Cardiac muscle cell (in vitro differentiated cells and primary cell): ENCODE measurements at regions not wholly inside any gene's neighbourhood (a gene's known extent, or its start where the extent isn't known, plus 50 kb on each side); places are given as distances from the start of the nearest gene placed in this dataset.
"Not testable (repeated sequence)": the region's sequence is repeated elsewhere in the genome, so short reads cannot be mapped to it uniquely, and the experiment has no call there.

ENCODE experiments used
- DNase-seq, 2 donors: peaks; one replicate each; pipeline versions ENCODE4 v3.0.0 to v3.0.0-alpha.2; 2010 to 2017; ENCODE audit warnings: low read depth in 1 of 2, low spot score in 1 of 2
- H3K27ac ChIP-seq: fragments of 200-600 bp; sonication (generic); 2 replicates; pipeline ENCODE4 v1.5.1; 2016
- H3K27me3 ChIP-seq: fragments of 200-600 bp; sonication (generic); 2 replicates; pipeline ENCODE4 v1.6.0; 2016; ENCODE audit warnings: control low read depth
- H3K36me3 ChIP-seq: fragments of 200-600 bp; sonication (generic); 2 replicates; pipeline ENCODE4 v1.5.1; 2016; ENCODE audit warnings: control low read depth
- H3K4me1 ChIP-seq: fragments of 200-600 bp; sonication (generic); 2 replicates; pipeline ENCODE4 v1.8.1; 2017; ENCODE audit warnings: low read depth, mild to moderate bottlenecking, mixed run types
- H3K4me3 ChIP-seq: fragments of 200-600 bp; sonication (generic); 2 replicates; pipeline ENCODE4 v1.5.1; 2016; ENCODE audit warnings: mild to moderate bottlenecking
- H3K9me3 ChIP-seq: fragments of 200-600 bp; sonication (generic); 2 replicates; pipeline ENCODE4 v1.5.1; 2017; ENCODE audit warnings: low read depth, mild to moderate bottlenecking, control low read depth
- TF ChIP-seq, protein P1 (sequence below): IDR thresholded peaks from 2 replicates; pipeline ENCODE4 v1.5.1; 2012; ENCODE audit warnings: low read depth, mild to moderate bottlenecking, low read length

DNA sequence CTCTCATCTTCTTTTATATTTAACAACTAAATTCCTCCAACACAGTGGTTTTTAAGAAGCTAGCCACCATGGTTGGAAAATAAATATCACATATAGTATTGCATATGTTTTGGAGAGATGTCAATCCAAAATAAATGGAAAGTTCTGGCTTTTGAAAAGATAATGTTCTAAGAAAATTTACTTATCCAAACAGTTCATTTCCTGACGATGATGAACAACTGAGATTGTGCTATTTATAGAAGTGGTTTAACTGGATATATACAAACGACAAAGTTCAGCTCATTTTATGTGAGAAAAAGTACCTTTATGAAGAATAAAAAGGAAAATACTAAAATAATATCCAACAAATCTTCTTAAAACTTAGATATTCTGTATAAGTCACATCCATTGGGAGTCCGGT, 174.7 kb downstream of the MZT1 start:
- H3K4me1 ChIP-seq, result no peaks in the 10 kb centered on the region
- no peaks in the 10 kb centered on the region for H3K27me3 ChIP-seq
- no peak for DNase-seq
- no peak overlapping the region for H3K27ac ChIP-seq
- H3K4me3 ChIP-seq, result no peak overlapping the region
- H3K9me3 ChIP-seq, result no peaks in the 10 kb centered on the region
- no peaks in the 10 kb centered on the region for H3K36me3 ChIP-seq
- TF ChIP-seq, protein P1, sequence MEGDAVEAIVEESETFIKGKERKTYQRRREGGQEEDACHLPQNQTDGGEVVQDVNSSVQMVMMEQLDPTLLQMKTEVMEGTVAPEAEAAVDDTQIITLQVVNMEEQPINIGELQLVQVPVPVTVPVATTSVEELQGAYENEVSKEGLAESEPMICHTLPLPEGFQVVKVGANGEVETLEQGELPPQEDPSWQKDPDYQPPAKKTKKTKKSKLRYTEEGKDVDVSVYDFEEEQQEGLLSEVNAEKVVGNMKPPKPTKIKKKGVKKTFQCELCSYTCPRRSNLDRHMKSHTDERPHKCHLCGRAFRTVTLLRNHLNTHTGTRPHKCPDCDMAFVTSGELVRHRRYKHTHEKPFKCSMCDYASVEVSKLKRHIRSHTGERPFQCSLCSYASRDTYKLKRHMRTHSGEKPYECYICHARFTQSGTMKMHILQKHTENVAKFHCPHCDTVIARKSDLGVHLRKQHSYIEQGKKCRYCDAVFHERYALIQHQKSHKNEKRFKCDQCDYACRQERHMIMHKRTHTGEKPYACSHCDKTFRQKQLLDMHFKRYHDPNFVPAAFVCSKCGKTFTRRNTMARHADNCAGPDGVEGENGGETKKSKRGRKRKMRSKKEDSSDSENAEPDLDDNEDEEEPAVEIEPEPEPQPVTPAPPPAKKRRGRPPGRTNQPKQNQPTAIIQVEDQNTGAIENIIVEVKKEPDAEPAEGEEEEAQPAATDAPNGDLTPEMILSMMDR, result no peak

DNA sequence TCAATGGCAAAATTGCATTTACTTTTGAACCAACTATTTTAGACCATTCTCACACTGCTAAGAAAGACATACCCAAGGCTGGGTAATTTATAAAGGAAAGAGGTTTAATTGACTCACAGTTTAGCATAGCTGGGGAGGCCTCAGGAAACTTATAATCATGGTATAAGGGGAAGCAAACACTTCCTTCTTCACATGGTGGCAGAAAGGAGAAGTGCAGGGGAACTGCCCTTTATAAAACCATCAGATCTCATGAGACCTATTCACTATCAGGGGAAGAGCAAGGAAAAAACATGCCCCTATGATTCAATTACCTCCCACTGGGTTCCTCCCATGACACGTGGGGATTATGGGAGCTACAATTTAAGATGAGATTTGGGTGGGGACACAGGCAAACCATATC, 181.5 kb downstream of the MZT1 start:
- not testable (repeated sequence) for H3K27me3 ChIP-seq, H3K4me1 ChIP-seq, H3K36me3 ChIP-seq, H3K9me3 ChIP-seq, DNase-seq, H3K27ac ChIP-seq, H3K4me3 ChIP-seq

DNA sequence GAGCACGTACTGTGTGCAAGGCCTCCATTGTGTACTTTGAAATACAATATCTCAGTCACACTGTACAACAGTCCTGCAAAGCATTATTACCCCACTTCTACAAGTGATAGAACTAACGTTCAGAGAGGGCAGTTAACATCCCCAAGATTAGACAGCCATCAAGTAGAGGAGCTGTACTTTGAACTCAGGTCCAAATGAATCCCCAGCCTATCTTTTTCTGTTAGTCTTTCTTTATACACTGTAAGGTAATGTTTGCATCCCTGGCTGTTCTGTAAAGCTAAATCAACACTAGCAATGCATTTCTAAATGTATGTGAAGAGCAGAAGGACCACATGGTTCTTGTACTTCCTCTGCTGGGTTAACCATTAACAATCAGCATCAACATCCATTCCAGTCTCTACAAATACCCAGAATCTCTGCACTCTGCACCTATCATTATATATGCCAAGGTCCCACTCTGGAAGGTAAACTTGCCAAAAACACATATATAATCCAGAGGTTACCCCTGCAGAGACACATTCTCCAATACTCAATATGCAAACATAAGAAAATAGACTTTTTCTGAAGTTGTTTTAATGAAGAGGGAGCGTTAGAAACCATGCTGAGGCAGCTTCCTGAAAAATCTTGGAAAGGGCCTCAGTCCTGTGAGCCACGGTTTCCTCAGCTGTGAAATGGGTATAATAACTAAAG, 182.3 kb downstream of the MZT1 start:
- no peaks in the 10 kb centered on the region for H3K9me3 ChIP-seq
- no peak for DNase-seq
- H3K36me3 ChIP-seq, result no peaks in the 10 kb centered on the region
- H3K4me1 ChIP-seq, result no peaks in the 10 kb centered on the region
- H3K4me3 ChIP-seq, result no peak overlapping the region
- H3K27ac ChIP-seq, result no peak overlapping the region
- TF ChIP-seq, protein P1, result no peak
- H3K27me3 ChIP-seq, result no peaks in the 10 kb centered on the region

DNA sequence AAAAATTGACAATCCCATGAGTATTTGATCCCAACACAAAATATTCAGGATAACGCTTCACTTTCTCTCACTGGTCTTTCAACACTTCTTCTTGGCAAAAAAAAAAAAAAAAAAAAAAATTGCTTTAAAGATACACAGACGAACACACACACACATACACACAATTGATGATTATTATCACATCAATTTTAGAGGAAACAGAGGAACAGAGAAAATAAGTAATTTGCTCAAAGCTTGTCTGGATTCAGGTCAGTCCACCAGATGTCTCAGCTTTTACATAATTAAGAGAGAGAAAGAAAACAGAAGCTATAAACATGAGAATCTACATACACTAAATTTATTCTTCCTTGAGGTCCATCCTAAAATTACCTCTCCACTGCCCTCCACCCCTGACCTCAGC, 183.4 kb downstream of the MZT1 start:
- H3K4me1 ChIP-seq, result no peaks in the 10 kb centered on the region
- H3K4me3 ChIP-seq, result no peak overlapping the region
- no peaks in the 10 kb centered on the region for H3K9me3 ChIP-seq

DNA sequence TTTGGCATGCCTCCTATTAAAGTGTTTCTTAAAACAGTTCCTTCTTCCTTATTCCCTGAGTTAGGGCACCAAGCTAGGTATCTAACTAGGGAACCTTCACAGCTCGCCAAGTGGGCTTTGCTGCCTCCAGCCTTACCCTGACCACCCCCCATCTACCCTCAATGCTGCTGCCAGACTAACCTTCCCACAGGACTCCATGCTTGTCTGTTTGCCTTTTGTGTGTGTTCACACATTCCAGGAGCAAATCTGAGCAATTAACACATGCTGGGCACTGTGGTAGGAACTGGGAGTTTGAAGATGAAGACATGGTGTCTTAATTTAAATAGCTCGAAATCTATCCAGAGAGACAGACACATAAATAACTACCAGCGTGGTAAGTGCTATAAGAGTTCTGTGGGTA, 185.2 kb downstream of the MZT1 start:
- H3K27ac ChIP-seq, result no peak overlapping the region
- no peak overlapping the region for H3K4me3 ChIP-seq
- no peaks in the 10 kb centered on the region for H3K4me1 ChIP-seq
- no peaks in the 10 kb centered on the region for H3K36me3 ChIP-seq
- H3K9me3 ChIP-seq, result no peaks in the 10 kb centered on the region
- DNase-seq, result no peak
- TF ChIP-seq, protein P1, result no peak
- H3K27me3 ChIP-seq, result no peaks in the 10 kb centered on the region

More for the DNA sequence above, 183.4 kb downstream of the MZT1 start:
- no peaks in the 10 kb centered on the region for H3K27me3 ChIP-seq
- no peaks in the 10 kb centered on the region for H3K36me3 ChIP-seq
- no peak for DNase-seq
- no peak overlapping the region for H3K27ac ChIP-seq
- TF ChIP-seq, protein P1, result no peak

DNA sequence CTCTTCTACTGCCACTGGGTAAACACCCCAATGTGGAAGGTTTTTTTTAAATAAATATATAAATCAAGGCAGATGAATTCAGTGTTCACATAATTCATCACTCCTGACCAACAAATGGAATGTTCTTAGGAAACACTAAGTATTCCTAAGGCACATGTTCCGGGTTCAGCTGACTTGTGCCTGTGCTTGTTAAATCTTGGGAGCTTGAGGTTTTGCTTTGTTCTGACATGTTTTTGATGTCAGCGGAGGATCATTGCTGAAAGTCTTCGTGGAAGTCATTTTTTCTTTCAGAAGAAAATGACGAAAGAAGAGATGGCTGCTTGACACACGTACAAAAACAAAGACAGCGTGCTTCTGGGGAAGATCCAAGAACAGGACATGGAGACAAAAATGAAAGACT, 185.8 kb downstream of the MZT1 start:
- no peak for DNase-seq
- Histone ChIP-seq H3K27me3 (no peaks in the 10 kb centered on the region), H3K4me3 (no peak overlapping the region), H3K36me3 (no peaks in the 10 kb centered on the region), H3K4me1 (no peaks in the 10 kb centered on the region), H3K9me3 (no peaks in the 10 kb centered on the region), H3K27ac (no peak overlapping the region)
- TF ChIP-seq, protein P1, result no peak
